ENCODE measurements at regions not wholly inside any gene's neighbourhood (a gene's known extent, or its start where the extent isn't known, plus 50 kb on each side); places are given as distances from the start of the nearest gene placed in this dataset.

GRCh38 chr7:46651070-46651469 lies 730.0 kb upstream of the IGFBP3 start:
- H4K91ac ChIP-seq (ENCODE audit: insufficient read depth, low read depth, low read length), result no peak overlapping the region
- H3K9ac ChIP-seq (ENCODE audit: low read depth, low read length), result no peak overlapping the region
- ChIA-PET CTCF (no interaction called here), POLR2A (ENCODE audit: unreplicated experiment) (no interaction called here)
- peaks cover 2% of the 10 kb centered on the region for H3K27me3 ChIP-seq (ENCODE audit: control insufficient read depth, insufficient read depth, low read length)
- H2AFZ ChIP-seq (replicated peaks; ENCODE audit: low read length, poor library complexity), result no peak overlapping the region
- in situ Hi-C loops (cut with MboI; ENCODE audit: low sequenced_read_pairs), result no loop called here
- H3K23ac ChIP-seq (ENCODE audit: low read depth, low read length), result no peak overlapping the region
- no peaks in the 10 kb centered on the region for H4K20me1 ChIP-seq (ENCODE audit: insufficient read depth, low read length)
- no peak overlapping the region for H2BK20ac ChIP-seq (ENCODE audit: low read depth, low read length)
- no peak overlapping the region for H2BK5ac ChIP-seq (ENCODE audit: low read depth, low read length, poor library complexity, severe bottlenecking)
- H2BK15ac ChIP-seq (ENCODE audit: low read depth, low read length), result no peak overlapping the region
- no peaks in the 10 kb centered on the region for H3K79me1 ChIP-seq (ENCODE audit: low read depth in 1 of 2, low read length in 2 of 2)
- WGBS, 2 experiments (ENCODE audit: extremely low coverage in 2 of 2, insufficient read length in 1 of 2), result 100% methylated on average over 1 of the region's 2 CpGs; no CpG with 5 or more reads in 1 of the 2 experiments
- ATAC-seq (ENCODE audit: low read depth) (no peak), DNase-seq (no peak)
- BruUV-seq (replicated peaks), result no TSS peak
- dilution Hi-C loops (cut with HindIII; ENCODE audit: low sequenced_read_pairs, unreplicated experiment), result no loop called here
- H3K14ac ChIP-seq (replicated peaks; ENCODE audit: low read depth, low read length), result no peak overlapping the region
- peaks cover 3% of the 10 kb centered on the region; the same call in 1 of the 2 replicates for H3K9me3 ChIP-seq (ENCODE audit: control insufficient read depth, insufficient read depth, low read length)
- H2AK5ac ChIP-seq (ENCODE audit: low read depth, low read length), result no peak overlapping the region
- no peak overlapping the region for H2AK9ac ChIP-seq (replicated peaks; ENCODE audit: low read depth, low read length, poor library complexity)
- no peak overlapping the region for H4K5ac ChIP-seq (ENCODE audit: low read depth, low read length)
- no peak overlapping the region for H4K8ac ChIP-seq (ENCODE audit: low read depth in 2 of 2, low read length in 2 of 2)
- no peak overlapping the region for H3K4me3 ChIP-seq (ENCODE audit: insufficient read depth, low read depth, low read length)
- no peak overlapping the region for H3K56ac ChIP-seq (ENCODE audit: extremely low read depth, insufficient read depth, low read length)
- no peaks in the 10 kb centered on the region for H3K4me1 ChIP-seq (ENCODE audit: control insufficient read depth, insufficient read depth, low read length)
- H3K4ac ChIP-seq (ENCODE audit: low read depth, low read length), result no peak overlapping the region
- H3K36me3 ChIP-seq (ENCODE audit: control insufficient read depth, insufficient read depth, low read length), result no peaks in the 10 kb centered on the region
- H3K27ac ChIP-seq (ENCODE audit: insufficient read depth, low read length), result no peak overlapping the region
- no peak overlapping the region for H3K4me2 ChIP-seq (ENCODE audit: low read depth, low read length)
- TF ChIP-seq CHD1 (IDR thresholded peaks at IDR 0.05; ENCODE audit: low read depth, low read length) (no peak), RCOR1 (IDR thresholded peaks at IDR 0.05; ENCODE audit: insufficient replicate concordance, low read length) (no peak), CEBPB (IDR thresholded peaks at IDR 0.05; ENCODE audit: low read depth, low read length) (no peak), MXI1 (IDR thresholded peaks at IDR 0.05; ENCODE audit: borderline replicate concordance, low read depth, low read length) (no peak), BHLHE40 (IDR thresholded peaks at IDR 0.05; ENCODE audit: low read depth, low read length) (no peak), RAD21 (IDR thresholded peaks at IDR 0.05; ENCODE audit: low read length) (no peak), RFX5 (IDR thresholded peaks at IDR 0.05; ENCODE audit: low read depth, low read length) (no peak)
- no peak overlapping the region for H2BK120ac ChIP-seq (ENCODE audit: low read depth, low read length)
- no peaks in the 10 kb centered on the region; the same call in 1 of the 2 replicates for H3K9me1 ChIP-seq (ENCODE audit: insufficient read depth, low read length)
- no peak overlapping the region for H3K18ac ChIP-seq (ENCODE audit: low read depth, low read length)
- intact Hi-C loops (cut with micrococcal nuclease), result no loop called here

All from IMR-90 (cell line).